Activated CD4-positive, CD25-positive, alpha-beta regulatory T cell treated with anti-CD3 and anti-CD28 coated beads, Interleukin-2, amount 50 U/mL, for 24 hours (primary cell): ENCODE measurements at regions not wholly inside any gene's neighbourhood (a gene's known extent, or its start where the extent isn't known, plus 50 kb on each side); places are given as distances from the start of the nearest gene placed in this dataset.

Source experiments
- ATAC-seq, 2 donors: fragments of 150-1000 bp; cut with Tn5 transposase; one replicate each; pipeline ENCODE4 v1.10.0; 2021; ENCODE audit warnings: mild to moderate bottlenecking in 1 of 2, moderate library complexity in 1 of 2

DNA sequence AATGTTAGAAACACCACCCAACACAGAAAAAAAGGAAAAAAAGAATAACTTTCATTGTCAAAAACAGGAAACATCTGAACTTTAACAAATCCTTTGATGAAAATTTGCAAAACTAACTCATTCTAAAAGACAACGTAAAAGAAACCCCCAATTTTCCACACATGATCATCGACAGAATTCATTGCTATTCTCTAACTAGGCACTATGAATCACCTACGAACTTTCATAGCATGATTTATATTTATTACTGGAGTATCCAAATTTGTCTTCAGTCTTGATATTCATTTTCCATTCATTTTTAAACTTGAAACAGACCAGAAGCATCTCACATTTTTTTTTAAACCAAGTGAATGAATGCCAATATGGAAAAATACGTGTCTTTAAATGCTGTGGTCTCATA is 514.6 kb downstream of the TLE4 start:
- ATAC-seq, result no peak

- ATAC-seq, result no peak
Measured at GRCh38 chr9:80085668-80086067, 513.9 kb downstream of the TLE4 start.

GRCh38 chr9:80082213-80082612 is 510.4 kb downstream of the TLE4 start:
- no peak for ATAC-seq

DNA sequence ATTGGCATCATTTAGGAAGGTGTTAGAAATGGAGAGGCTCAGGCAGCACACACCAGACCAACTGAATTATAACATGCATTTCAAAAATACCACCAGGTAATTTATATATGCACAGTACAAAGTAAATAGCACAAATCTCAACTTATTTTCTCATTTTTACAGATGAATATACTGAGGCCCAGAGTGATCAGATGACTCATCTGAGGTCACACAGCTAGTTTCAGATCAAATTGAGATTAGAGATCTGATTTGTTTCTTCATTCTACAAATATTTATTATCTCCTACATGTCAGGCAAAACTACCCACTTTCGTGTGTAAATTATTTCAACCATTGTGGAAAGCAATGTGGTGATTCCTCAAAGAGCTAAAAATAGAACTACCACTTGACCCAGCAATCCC is 507.1 kb downstream of the TLE4 start:
- peak in 1 of 2 donors; percentile 38 for ATAC-seq

DNA sequence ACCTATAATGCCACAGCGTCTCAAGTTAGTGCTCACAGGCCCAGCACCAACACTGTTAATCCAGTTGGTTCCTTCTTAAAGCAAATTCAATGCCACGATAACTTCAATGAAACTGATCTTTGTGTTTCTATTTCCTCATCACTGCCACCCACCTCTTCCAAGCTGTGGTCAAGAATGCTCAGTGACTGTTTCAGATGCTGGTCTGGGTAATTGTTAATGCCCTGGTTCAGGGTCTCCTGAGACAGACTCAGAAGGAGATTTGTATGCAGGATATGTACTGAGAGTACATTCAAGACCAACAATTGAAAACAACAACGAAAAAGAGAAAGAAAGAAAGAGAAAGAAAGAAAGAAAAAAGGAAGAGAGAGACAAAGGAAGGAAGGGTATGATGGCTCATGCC is 505.3 kb downstream of the TLE4 start:
- no peak for ATAC-seq

DNA sequence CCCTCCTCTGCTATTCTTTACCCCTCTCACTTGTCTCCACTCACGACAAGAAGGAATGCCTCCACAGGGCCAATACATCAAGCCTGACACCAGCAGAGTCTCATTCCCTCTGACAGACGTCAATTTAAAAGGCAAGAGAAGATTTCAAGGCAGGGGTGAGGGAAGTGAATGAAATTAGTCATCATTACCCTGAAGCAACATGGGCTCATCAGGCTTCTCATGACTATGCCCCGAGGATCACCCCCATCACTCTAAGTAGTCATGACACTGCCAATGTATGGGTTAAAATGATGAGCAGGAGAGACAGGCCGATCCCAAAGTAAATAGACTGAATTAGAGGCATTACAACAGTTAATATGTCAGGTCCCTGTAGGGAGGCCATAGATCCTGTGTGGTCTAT is 504.4 kb downstream of the TLE4 start:
- ATAC-seq, result no peak

DNA sequence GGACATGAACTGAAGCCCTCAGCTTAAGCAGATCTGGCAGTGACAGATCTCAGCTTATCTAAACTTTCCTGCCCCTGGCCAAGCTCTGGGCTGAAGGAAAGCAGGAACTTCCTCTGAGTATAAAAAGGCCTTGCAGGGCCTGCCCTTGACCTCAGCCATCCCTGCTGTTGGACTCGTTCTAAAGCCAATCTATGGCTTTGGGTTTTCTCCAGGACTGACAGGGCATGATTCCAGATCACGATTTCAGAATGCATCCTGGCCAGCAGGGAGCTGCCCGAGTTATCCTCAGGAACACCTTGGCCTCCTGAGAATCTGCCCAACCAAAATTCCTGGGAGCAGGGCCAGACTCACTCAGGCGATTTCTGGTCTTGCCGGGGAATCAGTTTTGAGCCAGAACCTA is 502.7 kb downstream of the TLE4 start:
- no peak for ATAC-seq

- no peak for ATAC-seq
Measured at GRCh38 chr9:80072451-80072850, 500.7 kb downstream of the TLE4 start.

DNA sequence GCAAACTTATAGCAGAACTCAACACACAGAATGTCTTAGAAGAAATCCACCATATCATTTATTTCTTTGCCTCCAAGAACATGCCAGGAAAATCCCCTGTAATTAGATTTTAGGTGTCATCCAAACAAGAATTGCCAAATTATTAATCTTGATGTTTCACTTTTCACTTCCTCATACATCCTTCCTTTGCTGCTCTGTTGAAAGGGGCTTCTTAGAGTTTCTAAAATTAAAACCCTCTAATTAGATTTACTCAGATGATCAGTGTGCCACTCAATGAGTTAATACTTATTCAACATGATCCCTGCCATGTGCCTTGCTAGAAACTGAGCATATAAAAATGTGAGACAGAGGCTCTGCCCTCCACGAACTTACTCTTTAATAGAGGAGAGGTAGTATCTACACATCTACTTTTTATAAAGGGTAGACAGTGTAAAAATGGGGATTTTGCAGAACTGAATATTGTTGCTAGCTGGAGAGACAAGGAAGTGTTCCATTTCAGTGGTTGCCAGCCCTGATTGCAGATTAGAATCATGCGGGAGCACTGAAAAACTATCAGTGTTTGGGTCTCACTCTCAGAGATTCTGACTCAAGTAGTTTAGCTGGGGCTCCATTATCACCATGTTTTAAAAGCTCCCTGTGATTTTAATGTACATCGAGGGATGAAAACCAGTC is 498.4 kb downstream of the TLE4 start:
- ATAC-seq, result no peak

DNA sequence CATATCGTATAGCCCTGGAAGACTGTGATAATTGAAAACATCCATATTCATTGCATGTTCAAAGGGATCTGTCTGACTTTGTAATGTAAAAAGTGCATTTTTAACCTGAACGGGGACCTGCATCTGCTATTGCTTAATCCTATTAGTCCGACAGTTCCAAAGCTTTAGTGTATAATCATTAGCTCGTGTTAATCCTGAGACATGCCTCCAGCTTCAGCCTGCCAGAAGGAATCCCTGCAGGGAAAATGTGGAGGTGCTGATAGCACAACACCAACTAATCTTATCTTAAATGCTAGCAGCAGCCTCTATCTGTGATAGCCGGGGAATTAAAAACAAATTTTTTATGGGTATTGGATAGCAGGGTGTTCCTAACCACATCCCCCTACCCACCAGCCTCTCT is 495.2 kb downstream of the TLE4 start:
- ATAC-seq, result no peak

DNA sequence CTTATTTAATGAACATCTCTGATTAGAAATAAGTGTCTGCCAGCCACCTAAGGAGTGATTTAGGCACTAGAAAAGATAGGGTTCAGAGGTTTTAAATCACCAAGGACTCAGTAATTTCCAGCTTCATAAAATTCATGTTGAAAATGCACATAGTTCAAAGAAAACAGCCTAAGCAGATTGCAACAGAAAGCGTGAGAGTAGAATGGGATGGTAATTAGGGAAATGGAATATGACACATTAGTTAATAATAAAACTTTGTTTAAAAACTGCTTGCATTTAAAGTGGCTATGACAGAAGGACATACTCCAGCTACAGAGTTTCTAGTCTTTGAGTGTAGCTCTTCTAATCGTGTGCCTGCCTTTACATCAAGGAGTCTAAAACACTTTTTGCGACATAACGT is 490.8 kb downstream of the TLE4 start:
- no peak for ATAC-seq

DNA sequence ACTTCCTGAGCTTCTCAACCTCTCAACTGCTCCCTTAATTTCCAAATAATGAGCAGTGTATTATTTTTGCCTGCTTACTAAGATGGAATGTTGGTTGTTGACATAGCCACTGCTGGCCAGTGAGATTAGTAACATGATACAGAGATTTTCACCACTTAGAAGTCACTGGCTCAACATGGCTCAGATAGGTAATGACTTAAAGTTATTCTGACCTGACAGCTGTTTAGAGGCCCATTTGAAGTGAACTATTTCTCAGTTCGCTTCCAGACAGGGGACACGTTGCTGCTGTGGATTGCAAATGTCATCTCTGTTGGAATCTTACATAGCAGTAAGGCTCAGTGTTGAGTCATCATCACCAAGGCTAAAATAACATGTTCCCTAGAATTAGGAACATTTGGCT is 490.2 kb downstream of the TLE4 start:
- ATAC-seq, result no peak

DNA sequence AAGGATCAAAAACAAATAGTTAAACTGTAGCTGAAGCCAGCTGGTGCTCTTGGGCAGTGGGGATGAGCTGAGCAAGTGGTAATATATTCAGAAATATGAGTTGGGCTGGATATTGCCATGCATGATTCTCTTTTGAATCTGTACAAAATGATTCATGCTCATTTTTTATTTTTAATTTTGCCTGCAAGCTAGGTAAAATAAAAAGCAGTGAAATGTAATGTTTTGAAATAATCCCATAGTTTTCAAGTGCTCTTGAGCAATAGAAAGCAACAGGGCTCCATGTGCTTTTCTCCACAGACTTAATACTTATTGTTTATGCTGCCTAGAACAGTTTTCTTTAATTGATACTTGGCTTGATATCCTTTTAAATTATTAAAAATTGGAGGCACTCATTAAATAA is 489.3 kb downstream of the TLE4 start:
- no peak for ATAC-seq

- ATAC-seq, result no peak
Measured at GRCh38 chr9:80059979-80060378, 488.2 kb downstream of the TLE4 start.

GRCh38 chr9:80059191-80059590 is 487.4 kb downstream of the TLE4 start:
- no peak for ATAC-seq

GRCh38 chr9:80052830-80053229 is 481.1 kb downstream of the TLE4 start:
- no peak for ATAC-seq

GRCh38 chr9:80049096-80049782 is 477.5 kb downstream of the TLE4 start:
- ATAC-seq, result no peak

GRCh38 chr9:80046481-80046880 is 474.7 kb downstream of the TLE4 start:
- no peak for ATAC-seq

- no peak for ATAC-seq
Measured at GRCh38 chr9:80041821-80042220, 470.1 kb downstream of the TLE4 start.

DNA sequence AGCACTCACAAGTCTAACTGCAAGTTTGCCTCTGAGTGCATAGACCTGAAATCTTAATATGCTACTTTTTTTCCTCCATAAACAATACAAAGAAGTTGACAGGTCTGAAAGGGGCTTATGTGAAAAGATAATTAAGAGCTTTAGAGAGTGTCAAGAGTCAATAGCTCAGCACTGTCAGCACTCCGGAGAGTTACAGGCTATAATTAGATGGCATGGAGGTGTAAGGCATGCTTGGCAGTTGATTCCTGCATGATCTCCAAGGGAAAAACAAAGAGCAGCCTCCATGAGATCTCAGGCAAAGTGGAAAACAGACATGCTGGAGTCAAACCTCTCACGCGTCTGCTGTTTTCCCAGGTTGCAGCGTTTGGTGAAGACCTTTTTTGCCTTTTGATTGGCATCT is 468.7 kb downstream of the TLE4 start:
- ATAC-seq, result no peak

DNA sequence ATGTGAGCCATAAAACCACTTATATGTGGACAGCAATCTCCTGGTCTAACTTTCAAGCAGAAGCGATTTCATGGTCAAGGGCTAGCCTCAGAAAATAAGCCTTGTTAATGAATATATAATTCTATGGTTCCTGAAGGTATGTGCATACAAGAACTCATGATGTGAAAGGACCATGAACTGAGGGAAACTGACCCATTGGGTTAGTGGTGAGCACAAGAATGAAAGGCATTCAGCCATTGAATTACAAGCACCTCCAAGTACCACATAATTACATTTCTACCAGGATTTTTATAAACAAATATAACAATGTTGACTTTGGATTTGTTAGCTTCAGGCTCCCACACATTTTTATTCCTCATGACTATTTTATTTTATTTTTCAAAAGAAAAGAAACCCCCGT is 459.0 kb downstream of the TLE4 start:
- ATAC-seq, result no peak

DNA sequence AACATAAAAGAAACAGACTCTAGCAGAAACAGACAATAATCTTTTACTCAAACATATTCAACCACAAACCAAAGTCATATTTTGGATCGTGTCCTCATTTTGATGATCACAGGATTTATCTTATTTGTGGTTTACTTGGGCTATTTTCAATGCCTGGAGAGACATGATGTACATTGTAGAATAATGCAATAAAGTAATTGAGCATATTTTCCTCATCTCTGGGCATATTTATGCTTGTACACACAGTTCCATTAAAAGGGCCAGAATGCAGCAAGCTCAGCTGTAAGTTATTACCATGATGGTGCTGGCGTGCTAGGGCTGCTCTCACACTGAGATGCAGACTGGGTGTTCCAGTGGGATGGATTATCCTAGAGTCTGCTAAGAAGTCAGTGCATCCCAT is 456.7 kb downstream of the TLE4 start:
- no peak for ATAC-seq

GRCh38 chr9:80025796-80026520 is 454.2 kb downstream of the TLE4 start:
- no peak for ATAC-seq

GRCh38 chr9:80025131-80025530 is 453.4 kb downstream of the TLE4 start:
- ATAC-seq, result no peak
